Hepatocyte (in vitro differentiated cells): ENCODE measurements at regions not wholly inside any gene's neighbourhood (a gene's known extent, or its start where the extent isn't known, plus 50 kb on each side); places are given as distances from the start of the nearest gene placed in this dataset.

Experiments used
- DNase-seq: peaks from one replicate; pipeline ENCODE4 v3.0.0-alpha.2; 2016; ENCODE audit warnings: low spot score
- H2AFZ ChIP-seq: fragments of 200-600 bp; sonication (generic); 2 replicates; pipeline ENCODE4 v1.6.0; 2016; ENCODE audit warnings: antibody characterized with exemption, mild to moderate bottlenecking
- H3K27ac ChIP-seq: fragments of 200-600 bp; sonication (generic); 2 replicates; pipeline ENCODE4 v1.5.1; 2016; ENCODE audit warnings: mild to moderate bottlenecking
- H3K27me3 ChIP-seq: fragments of 200-600 bp; sonication (generic); 2 replicates; pipeline ENCODE4 v1.6.1; 2016
- H3K36me3 ChIP-seq: fragments of 200-600 bp; sonication (generic); replicated peaks from 2 replicates; pipeline ENCODE4 v1.5.1; 2016; ENCODE audit warnings: low read depth; ENCODE audit not compliant: insufficient read depth
- H3K4me1 ChIP-seq: fragments of 200-600 bp; sonication (generic); 2 replicates; pipeline ENCODE4 v1.5.1; 2016; ENCODE audit warnings: mild to moderate bottlenecking, moderate library complexity; ENCODE audit not compliant: insufficient read depth
- H3K4me2 ChIP-seq: fragments of 200-600 bp; sonication (generic); 2 replicates; pipeline ENCODE4 v1.6.0; 2016
- H3K4me3 ChIP-seq: fragments of 200-600 bp; sonication (generic); 2 replicates; pipeline ENCODE4 v1.5.1; 2016; ENCODE audit warnings: mild to moderate bottlenecking
- H3K79me2 ChIP-seq: fragments of 200-600 bp; sonication (generic); 2 replicates; pipeline ENCODE4 v1.6.0; 2017; ENCODE audit warnings: mild to moderate bottlenecking
- H3K9me2 ChIP-seq: fragments of 200-600 bp; sonication (generic); replicated peaks from 2 replicates; pipeline ENCODE4 v1.6.0; 2017; ENCODE audit warnings: mild to moderate bottlenecking; ENCODE audit not compliant: insufficient read depth
- H3K9me3 ChIP-seq: fragments of 200-600 bp; sonication (generic); 2 replicates; pipeline ENCODE4 v1.5.1; 2016; ENCODE audit warnings: low read depth, mild to moderate bottlenecking
- H4K20me1 ChIP-seq: fragments of 200-600 bp; sonication (generic); 2 replicates; pipeline ENCODE4 v1.6.0; 2016; ENCODE audit warnings: mild to moderate bottlenecking; ENCODE audit not compliant: insufficient read depth, poor library complexity, severe bottlenecking
- EZH2 ChIP-seq: fragments of 200-600 bp; sonication (generic); IDR thresholded peaks from 2 replicates; pipeline ENCODE4 v1.6.1; 2016; ENCODE audit warnings: antibody characterized with exemption, mild to moderate bottlenecking, borderline replicate concordance
- EZH2phosphoT487 ChIP-seq: fragments of 200-600 bp; sonication (generic); IDR thresholded peaks from one replicate; pipeline ENCODE4 v1.6.1; 2018; ENCODE audit warnings: antibody characterized with exemption, mild to moderate bottlenecking, low read depth, moderate library complexity; ENCODE audit not compliant: unreplicated experiment, severe bottlenecking
- WGBS: methylation state at CpG from one replicate; pipeline ENCODE4 v1.1.6; 2016; ENCODE audit warnings: low lambda C conversion rate; ENCODE audit errors: missing lambda C conversion rate; 5-methylcytosine and 5-hydroxymethylcytosine counted together
- TF ChIP-seq, protein P1 (sequence below): fragments of 200-600 bp; sonication (generic); IDR thresholded peaks from 2 replicates; pipeline ENCODE4 v1.5.1; 2016; ENCODE audit warnings: antibody characterized with exemption, mild to moderate bottlenecking; ENCODE audit not compliant: poor library complexity

DNA sequence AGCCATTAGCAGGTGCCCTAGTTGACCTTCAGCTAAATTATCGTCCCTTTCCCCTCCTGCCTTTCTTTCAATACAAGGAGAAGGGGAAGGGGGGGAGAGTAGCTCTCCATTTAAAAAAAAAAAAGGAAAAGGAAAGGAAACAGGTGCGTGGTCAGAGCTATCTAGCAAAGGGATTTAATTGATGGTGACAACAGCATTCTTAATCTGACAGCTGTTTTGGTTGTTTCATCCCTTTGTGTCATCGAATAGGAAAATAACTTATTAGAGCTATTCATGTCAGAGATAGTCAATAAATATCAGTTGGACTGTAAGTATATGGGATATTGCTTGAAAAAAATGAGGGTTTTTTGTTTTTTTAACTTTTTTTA is 195.2 kb upstream of the SASH1 start:
- H2AFZ ChIP-seq, result no peak overlapping the region
- no peaks in the 10 kb centered on the region for H4K20me1 ChIP-seq
- H3K4me1 ChIP-seq, result no peaks in the 10 kb centered on the region
- no peak overlapping the region for H3K4me2 ChIP-seq
- no peak overlapping the region for H3K27ac ChIP-seq
- DNase-seq, result no peak
- TF ChIP-seq, protein P1, sequence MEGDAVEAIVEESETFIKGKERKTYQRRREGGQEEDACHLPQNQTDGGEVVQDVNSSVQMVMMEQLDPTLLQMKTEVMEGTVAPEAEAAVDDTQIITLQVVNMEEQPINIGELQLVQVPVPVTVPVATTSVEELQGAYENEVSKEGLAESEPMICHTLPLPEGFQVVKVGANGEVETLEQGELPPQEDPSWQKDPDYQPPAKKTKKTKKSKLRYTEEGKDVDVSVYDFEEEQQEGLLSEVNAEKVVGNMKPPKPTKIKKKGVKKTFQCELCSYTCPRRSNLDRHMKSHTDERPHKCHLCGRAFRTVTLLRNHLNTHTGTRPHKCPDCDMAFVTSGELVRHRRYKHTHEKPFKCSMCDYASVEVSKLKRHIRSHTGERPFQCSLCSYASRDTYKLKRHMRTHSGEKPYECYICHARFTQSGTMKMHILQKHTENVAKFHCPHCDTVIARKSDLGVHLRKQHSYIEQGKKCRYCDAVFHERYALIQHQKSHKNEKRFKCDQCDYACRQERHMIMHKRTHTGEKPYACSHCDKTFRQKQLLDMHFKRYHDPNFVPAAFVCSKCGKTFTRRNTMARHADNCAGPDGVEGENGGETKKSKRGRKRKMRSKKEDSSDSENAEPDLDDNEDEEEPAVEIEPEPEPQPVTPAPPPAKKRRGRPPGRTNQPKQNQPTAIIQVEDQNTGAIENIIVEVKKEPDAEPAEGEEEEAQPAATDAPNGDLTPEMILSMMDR, result no peak
- no peak for TF ChIP-seq EZH2phosphoT487
- TF ChIP-seq EZH2, result no peak
- H3K79me2 ChIP-seq, result no peaks in the 10 kb centered on the region
- H3K9me2 ChIP-seq, result no peaks in the 10 kb centered on the region
- no peaks in the 10 kb centered on the region for H3K9me3 ChIP-seq
- 91% methylated on average over 3 of the region's 3 CpGs for WGBS
- no peaks in the 10 kb centered on the region for H3K36me3 ChIP-seq
- H3K27me3 ChIP-seq, result no peaks in the 10 kb centered on the region
- H3K4me3 ChIP-seq, result no peak overlapping the region

DNA sequence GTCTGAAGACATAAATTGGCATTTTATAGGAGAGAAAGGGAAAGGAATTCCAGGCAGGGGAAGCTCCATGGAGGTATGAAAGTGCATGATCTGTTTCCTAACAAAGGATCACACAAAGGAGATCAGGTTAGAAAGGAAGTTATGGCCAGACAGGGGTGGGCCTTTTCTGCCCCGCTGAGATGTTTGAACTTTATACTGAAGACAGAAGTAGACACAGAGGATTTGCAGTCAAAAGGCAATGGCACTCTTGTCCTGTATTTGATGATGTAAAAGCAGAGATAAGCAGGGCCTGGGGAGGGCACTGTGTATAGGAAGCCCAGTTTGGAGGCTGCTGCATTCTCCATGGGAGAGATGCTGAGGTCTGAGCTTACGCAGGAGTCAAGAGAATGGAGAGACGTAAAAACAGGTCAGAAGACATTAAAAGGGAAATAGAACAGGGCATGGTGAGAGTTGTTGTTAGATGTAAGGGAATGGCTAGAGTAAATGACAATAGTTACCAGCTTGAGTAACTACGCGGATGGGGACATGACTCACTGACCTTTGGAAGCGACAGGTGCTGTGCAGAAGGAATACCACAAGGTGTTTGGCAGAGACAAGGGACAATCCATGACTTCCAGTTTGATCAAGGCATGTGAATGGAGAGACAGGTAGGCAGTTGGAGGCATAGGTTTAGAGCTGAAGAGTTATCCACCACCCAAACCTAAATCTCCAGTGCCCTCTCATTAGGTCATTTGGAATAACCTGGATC is 190.6 kb upstream of the SASH1 start:
- H3K36me3 ChIP-seq, result no peaks in the 10 kb centered on the region
- H3K4me2 ChIP-seq, result no peak overlapping the region
- no peaks in the 10 kb centered on the region for H3K9me2 ChIP-seq
- TF ChIP-seq, protein P1, result no peak
- TF ChIP-seq EZH2 (no peak), EZH2phosphoT487 (no peak)
- H2AFZ ChIP-seq, result no peak overlapping the region
- H3K27me3 ChIP-seq, result no peaks in the 10 kb centered on the region
- WGBS, result 77% methylated on average over 6 of the region's 6 CpGs
- no peaks in the 10 kb centered on the region for H3K79me2 ChIP-seq
- no peaks in the 10 kb centered on the region for H3K4me1 ChIP-seq
- H3K4me3 ChIP-seq, result no peak overlapping the region
- H4K20me1 ChIP-seq, result no peaks in the 10 kb centered on the region
- H3K27ac ChIP-seq, result no peak overlapping the region
- H3K9me3 ChIP-seq, result no peaks in the 10 kb centered on the region
- no peak for DNase-seq

DNA sequence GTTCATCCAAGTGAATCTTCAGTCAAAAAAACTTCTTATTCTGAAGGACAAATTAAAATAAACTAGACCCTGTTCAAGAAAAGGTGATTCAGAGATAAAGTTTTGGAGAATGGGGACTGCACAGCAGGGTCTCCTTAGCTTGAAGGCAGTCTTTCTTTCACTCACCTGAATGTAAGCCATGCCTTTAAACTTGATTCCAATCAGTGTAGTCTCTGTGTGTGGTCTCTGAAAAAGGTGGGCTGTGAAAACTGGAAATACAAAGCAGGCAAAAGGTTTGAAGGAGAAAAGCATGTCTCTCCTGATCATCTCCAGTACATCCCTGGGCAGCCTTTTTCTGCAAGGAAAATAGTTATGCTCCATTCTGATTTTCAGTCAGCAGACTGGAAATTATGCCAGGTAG is 188.0 kb upstream of the SASH1 start:
- TF ChIP-seq, protein P1, result no peak
- TF ChIP-seq EZH2, result no peak
- TF ChIP-seq EZH2phosphoT487, result no peak
- H2AFZ ChIP-seq, result no peak overlapping the region

DNA sequence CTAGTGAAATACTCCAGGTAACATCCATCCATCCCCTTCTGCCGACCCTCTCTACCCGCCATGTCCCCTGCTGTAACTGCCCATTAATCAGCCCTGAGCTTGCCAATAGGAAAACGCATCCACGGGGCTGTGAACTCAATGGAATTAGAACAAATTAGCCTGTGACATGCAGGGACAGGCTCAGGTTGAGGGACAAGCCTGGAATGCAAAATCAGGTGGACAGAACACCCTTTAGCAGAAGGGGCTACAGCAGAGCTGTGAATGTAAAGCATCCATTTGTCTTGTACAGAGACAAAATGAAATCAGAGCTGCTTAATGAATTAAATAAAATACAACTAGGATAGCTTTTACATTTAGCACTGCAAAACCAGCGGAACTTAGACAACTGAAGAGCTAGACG is 187.3 kb upstream of the SASH1 start:
- no peak overlapping the region for H3K4me3 ChIP-seq
- H3K4me1 ChIP-seq, result no peaks in the 10 kb centered on the region
- H3K36me3 ChIP-seq, result no peaks in the 10 kb centered on the region
- WGBS, result 73% methylated on average over 6 of the region's 6 CpGs
- TF ChIP-seq EZH2phosphoT487 (no peak), EZH2 (no peak)
- TF ChIP-seq, protein P1, result no peak
- no peaks in the 10 kb centered on the region for H3K9me2 ChIP-seq
- no peak overlapping the region for H2AFZ ChIP-seq
- no peak overlapping the region for H3K4me2 ChIP-seq
- no peaks in the 10 kb centered on the region for H3K9me3 ChIP-seq
- H3K27ac ChIP-seq, result no peak overlapping the region
- no peaks in the 10 kb centered on the region for H3K79me2 ChIP-seq
- no peaks in the 10 kb centered on the region for H4K20me1 ChIP-seq
- H3K27me3 ChIP-seq, result no peaks in the 10 kb centered on the region
- no peak for DNase-seq

More for the DNA sequence above, 188.0 kb upstream of the SASH1 start:
- Histone ChIP-seq H3K9me2 (no peaks in the 10 kb centered on the region), H3K79me2 (no peaks in the 10 kb centered on the region), H3K9me3 (no peaks in the 10 kb centered on the region), H3K36me3 (no peaks in the 10 kb centered on the region), H3K4me2 (no peak overlapping the region), H4K20me1 (no peaks in the 10 kb centered on the region), H3K27me3 (no peaks in the 10 kb centered on the region), H3K27ac (no peak overlapping the region), H3K4me3 (no peak overlapping the region), H3K4me1 (no peaks in the 10 kb centered on the region)
- no peak for DNase-seq
